CD4-positive, alpha-beta T cell treated with Interleukin-15 for 1 hour (primary cell): ENCODE measurements at regions not wholly inside any gene's neighbourhood (a gene's known extent, or its start where the extent isn't known, plus 50 kb on each side); places are given as distances from the start of the nearest gene placed in this dataset.

ENCODE experiments used
- DNase-seq: peaks from one replicate; pipeline ENCODE4 v3.0.0-alpha.2; 2020

- DNase-seq = no peak
These were observed 601.7 kb upstream of the ARID1B start for GRCh38 chr6:156175433-156175832.

- no peak for DNase-seq
These were observed 602.9 kb upstream of the ARID1B start for GRCh38 chr6:156174031-156174890.

- DNase-seq = no peak
These were observed 607.8 kb upstream of the ARID1B start for GRCh38 chr6:156169371-156169770.

GRCh38 chr6:156167625-156168071 is 609.5 kb upstream of the ARID1B start:
- no peak for DNase-seq

- no peak for DNase-seq
These were observed 610.1 kb upstream of the ARID1B start for GRCh38 chr6:156167016-156167624.

GRCh38 chr6:156166093-156166492 is 611.1 kb upstream of the ARID1B start:
- DNase-seq = no peak

- no peak for DNase-seq
These were observed 612.3 kb upstream of the ARID1B start for GRCh38 chr6:156164701-156165452.

- peak; percentile 21 for DNase-seq
These were observed 613.9 kb upstream of the ARID1B start for GRCh38 chr6:156163311-156163710.

GRCh38 chr6:156161471-156161870 is 615.7 kb upstream of the ARID1B start:
- DNase-seq = no peak

GRCh38 chr6:156160795-156161165 is 616.4 kb upstream of the ARID1B start:
- DNase-seq = no peak

- no peak for DNase-seq
These were observed 617.0 kb upstream of the ARID1B start for GRCh38 chr6:156160007-156160794.

GRCh38 chr6:156154896-156155295 is 622.3 kb upstream of the ARID1B start:
- DNase-seq = no peak

GRCh38 chr6:156150391-156150790 is 626.8 kb upstream of the ARID1B start:
- DNase-seq = no peak

- no peak for DNase-seq
These were observed 630.3 kb upstream of the ARID1B start for GRCh38 chr6:156146891-156147290.

GRCh38 chr6:156131221-156131903 is 645.8 kb upstream of the ARID1B start:
- DNase-seq = peak; percentile 22

GRCh38 chr6:156126535-156126934 is 650.6 kb upstream of the ARID1B start:
- no peak for DNase-seq

GRCh38 chr6:156125844-156126243 is 651.3 kb upstream of the ARID1B start:
- DNase-seq = no peak

- no peak for DNase-seq
These were observed 653.4 kb upstream of the ARID1B start for GRCh38 chr6:156123731-156124130.

- DNase-seq = no peak
These were observed 655.2 kb upstream of the ARID1B start for GRCh38 chr6:156121973-156122372.

- DNase-seq = no peak
These were observed 658.9 kb upstream of the NOX3 start for GRCh38 chr6:156114541-156114940.

- DNase-seq = no peak
These were observed 658.0 kb upstream of the NOX3 start for GRCh38 chr6:156113631-156114030.

GRCh38 chr6:156111913-156112312 is 656.3 kb upstream of the NOX3 start:
- no peak for DNase-seq
